ENCODE measurements at regions not wholly inside any gene's neighbourhood (a gene's known extent, or its start where the extent isn't known, plus 50 kb on each side); places are given as distances from the start of the nearest gene placed in this dataset.

GRCh38 chr6:154885214-154885613 is 109.9 kb upstream of the TIAM2 start:
- DNase-seq (ENCODE audit: low read depth in 1 of 2, low spot score in 1 of 2) = no peak

DNA sequence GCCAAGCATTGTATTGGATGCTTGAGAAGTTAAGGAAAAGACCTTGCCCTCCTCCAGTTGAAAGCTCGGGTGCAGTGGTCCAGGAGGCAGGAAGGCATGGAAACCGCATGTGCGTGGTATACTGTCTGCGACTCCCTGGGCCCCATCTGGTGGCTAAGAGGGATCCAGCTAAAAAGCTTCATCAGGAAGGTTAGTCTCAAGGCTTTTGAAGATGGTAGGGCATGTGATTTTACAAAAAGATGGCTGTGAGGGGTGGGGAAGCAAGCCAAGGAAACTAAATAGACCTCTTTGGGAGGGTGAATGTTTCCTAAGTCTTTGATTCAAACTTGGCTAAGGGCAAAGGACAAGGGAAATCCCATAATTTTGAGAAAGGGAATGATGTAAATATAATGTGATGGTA is 109.1 kb upstream of the TIAM2 start:
- DNase-seq (ENCODE audit: low read depth in 1 of 2, low spot score in 1 of 2) = no peak

GRCh38 chr6:154886471-154886870 is 108.6 kb upstream of the TIAM2 start:
- no peak for DNase-seq (ENCODE audit: low read depth in 1 of 2, low spot score in 1 of 2)

GRCh38 chr6:154887051-154887450 is 108.1 kb upstream of the TIAM2 start:
- no peak for DNase-seq (ENCODE audit: low read depth in 1 of 2, low spot score in 1 of 2)

- no peak for DNase-seq (ENCODE audit: low read depth in 1 of 2, low spot score in 1 of 2)
Measured at GRCh38 chr6:154888421-154889295, 106.5 kb upstream of the TIAM2 start.

- DNase-seq (ENCODE audit: low read depth in 1 of 2, low spot score in 1 of 2) = no peak
Measured at GRCh38 chr6:154890874-154891273, 104.2 kb upstream of the TIAM2 start.

DNA sequence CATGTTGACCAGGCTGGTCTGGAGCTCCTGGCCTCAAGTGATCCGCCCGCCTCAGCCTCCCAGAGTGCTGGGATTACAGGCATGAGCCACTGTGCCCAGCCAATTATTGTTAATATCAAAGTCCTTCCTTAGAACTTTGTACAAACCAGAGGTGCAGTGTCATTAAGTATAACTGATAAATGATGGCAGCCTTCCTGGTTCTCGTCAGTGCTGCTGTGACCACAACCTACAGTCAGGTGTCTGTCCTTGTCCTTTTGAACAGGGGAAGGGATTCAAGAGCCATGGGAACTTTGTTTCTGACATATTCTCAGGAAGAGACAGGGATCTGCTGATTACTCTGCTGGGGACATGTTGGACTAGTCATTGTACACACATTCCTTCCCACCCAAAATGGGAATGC is 103.2 kb upstream of the TIAM2 start:
- DNase-seq (ENCODE audit: low read depth in 1 of 2, low spot score in 1 of 2) = no peak

DNA sequence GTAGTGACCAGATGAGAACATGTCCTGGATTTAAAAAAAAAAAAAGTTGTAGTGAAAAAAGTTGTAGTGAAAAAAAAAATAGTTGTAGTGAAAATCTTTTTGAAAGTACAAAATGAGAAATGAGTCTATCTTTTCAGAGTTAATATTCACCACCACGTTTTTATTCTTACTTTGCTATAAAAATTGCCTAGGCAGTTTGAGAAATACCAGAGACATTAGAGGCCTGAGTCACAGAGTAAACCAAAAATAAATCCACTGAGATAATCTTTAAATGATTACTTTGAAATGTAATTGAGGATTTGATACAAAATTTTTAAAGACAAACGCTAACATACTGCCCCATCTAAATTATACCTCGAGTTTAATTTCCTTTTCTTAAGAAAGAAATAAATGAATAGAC is 101.2 kb upstream of the TIAM2 start:
- no peak for DNase-seq (ENCODE audit: low read depth in 1 of 2, low spot score in 1 of 2)

DNA sequence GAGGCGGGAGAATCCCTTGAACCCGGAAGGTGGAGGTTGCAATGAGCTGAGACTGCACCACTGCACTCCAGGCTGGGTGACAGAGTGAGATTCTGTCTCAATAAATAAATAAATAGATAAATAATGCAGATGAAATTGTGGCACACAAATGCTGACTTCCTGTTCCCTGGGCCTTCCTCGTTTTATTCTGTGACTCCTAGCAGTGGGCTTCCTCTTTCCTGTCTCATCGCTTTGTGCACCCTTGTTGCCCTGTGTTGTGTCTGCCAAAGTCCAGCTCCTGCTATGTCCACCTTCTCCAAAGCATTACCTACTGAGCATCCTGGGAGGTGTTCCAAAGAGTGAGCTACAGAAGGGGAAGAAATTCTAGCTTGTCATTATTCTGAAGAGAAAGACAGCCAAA is 100.2 kb upstream of the TIAM2 start:
- no peak for DNase-seq (ENCODE audit: low read depth in 1 of 2, low spot score in 1 of 2)

DNA sequence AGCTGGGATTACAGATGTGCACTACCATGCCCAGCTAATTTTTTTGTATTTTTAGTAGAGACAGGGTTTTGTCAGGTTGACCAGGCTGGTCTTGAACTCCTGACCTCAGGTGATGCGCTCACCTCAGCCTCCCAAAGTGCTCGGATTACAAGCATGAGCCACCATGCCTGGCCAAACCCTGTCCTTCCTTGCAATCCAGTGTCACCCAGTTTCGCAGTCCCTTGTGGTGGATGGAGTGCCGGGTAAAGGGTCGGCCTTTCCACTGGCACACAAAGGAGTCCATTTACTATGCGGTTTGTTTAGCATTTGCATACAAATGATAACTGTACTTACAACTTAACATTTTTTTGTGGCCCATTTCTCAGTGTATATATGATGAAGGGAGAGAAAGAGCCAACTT is 99.3 kb upstream of the TIAM2 start:
- DNase-seq (ENCODE audit: low read depth in 1 of 2, low spot score in 1 of 2) = no peak

DNA sequence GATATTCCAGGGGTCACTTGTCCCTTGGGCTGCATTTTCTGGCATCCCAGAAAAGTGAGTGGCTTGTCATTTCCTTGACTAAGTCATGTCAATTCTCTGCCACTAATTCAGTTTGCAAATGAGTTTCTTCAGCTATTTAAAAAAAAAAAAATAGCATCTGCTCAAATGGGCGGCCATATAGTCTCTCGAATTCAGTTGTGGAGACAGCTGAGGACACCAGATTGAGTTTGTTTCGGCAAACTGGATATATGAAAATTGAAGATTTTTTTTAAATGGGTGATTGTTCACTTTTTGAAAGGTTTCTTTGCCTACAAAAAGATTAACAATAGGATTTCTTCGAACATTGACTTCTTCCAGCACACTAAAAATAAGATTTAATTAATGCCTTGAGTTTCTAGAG is 96.3 kb upstream of the TIAM2 start:
- no peak for DNase-seq (ENCODE audit: low read depth in 1 of 2, low spot score in 1 of 2)

- DNase-seq (ENCODE audit: low read depth in 1 of 2, low spot score in 1 of 2) = no peak
Measured at GRCh38 chr6:154899824-154900463, 95.2 kb upstream of the TIAM2 start.

DNA sequence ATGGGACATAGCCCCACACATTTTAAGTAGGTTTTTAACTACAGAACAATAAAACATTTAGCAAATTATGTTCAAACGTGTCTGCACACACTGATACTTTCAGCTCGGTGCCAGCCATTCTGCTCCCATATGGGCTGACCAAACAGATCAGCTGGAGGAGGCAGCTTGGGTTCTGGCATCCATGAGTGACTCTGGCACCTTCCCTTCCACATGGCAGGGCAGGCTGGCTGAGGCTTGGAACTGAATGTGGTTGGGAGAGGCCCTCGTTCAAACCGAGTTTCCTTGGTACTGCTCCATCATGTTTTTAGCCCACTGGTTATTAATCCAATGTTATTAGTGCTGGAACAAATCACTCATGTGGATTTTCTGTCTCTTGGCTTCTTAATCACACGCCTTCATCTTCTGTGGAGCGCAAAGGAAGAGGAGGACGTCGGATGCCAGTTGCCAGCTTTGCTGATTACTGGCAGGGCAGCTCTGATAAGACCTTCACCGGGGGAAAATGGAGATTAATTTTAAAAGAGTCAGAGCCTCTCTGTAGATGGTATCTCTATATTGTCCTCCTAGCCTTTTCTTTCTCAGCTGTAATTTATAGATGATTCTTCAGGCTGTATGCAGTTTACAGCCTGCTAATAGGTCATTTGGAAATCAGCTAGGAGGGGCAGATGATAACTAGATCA is 93.1 kb upstream of the TIAM2 start:
- DNase-seq (ENCODE audit: low read depth in 1 of 2, low spot score in 1 of 2) = no peak

- no peak for DNase-seq (ENCODE audit: low read depth in 1 of 2, low spot score in 1 of 2)
Measured at GRCh38 chr6:154907291-154907690, 87.8 kb upstream of the TIAM2 start.

GRCh38 chr6:154908723-154909122 is 86.4 kb upstream of the TIAM2 start:
- no peak for DNase-seq (ENCODE audit: low read depth in 1 of 2, low spot score in 1 of 2)

DNA sequence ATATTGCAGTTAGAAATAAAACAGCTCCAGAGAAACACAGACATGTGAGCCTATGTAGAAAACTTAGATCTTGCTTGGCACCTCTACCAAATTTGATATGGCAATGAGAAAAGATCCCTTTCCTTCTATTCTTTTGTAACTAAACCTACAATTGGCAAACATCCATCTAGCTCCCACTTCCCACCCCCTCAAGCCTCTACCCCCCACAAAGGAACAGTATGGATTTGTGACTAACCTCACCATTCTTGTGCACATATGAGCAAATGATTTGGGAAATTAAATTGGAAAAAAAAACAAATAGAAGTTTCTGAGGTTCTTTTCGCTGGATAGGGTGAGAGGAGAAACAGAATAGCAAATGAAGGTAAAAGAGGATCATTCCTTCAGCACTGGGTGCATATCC is 85.8 kb upstream of the TIAM2 start:
- DNase-seq (ENCODE audit: low read depth in 1 of 2, low spot score in 1 of 2) = no peak

- DNase-seq (ENCODE audit: low read depth in 1 of 2, low spot score in 1 of 2) = no peak
Measured at GRCh38 chr6:154909821-154910220, 85.3 kb upstream of the TIAM2 start.

DNA sequence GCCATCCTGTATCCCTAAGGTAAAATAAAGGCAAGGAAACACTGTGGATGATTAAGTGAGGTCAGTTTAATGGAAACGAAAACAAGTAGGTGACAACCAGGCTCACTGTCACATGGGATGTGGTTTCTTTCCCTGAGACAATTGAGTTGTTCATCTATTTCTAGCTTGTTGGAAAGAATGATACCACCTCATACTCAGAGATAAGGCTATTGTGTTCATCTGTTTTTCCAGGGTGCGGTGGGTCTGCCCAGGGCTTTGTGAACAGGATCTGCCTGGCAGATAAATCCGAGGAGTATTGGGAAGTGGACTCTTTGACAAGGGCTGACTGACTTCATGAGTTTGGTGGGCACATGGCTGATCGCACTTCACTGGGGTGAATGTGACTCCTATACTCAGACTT is 80.8 kb upstream of the TIAM2 start:
- no peak for DNase-seq (ENCODE audit: low read depth in 1 of 2, low spot score in 1 of 2)

GRCh38 chr6:154916857-154917256 is 78.3 kb upstream of the TIAM2 start:
- no peak for DNase-seq (ENCODE audit: low read depth in 1 of 2, low spot score in 1 of 2)

DNA sequence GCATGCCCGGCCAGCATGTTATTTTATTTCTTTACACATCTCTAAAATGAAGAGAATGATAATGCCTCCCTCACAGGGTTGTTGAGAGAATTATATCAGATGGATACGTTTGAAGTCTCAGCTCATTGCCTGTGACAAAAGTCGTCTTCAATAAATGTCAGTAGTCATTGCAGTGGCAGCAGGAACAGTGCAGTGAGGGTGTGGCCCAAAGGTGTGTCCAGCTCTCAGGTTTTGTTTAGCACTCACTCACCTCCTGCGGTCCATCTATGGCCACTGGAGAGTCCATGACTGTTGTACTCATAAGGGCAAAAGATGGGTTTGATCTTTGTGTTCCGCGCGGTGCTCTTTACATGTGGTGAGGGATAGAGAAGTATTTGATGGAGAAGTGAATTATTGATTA is 77.2 kb upstream of the TIAM2 start:
- no peak for DNase-seq (ENCODE audit: low read depth in 1 of 2, low spot score in 1 of 2)

DNA sequence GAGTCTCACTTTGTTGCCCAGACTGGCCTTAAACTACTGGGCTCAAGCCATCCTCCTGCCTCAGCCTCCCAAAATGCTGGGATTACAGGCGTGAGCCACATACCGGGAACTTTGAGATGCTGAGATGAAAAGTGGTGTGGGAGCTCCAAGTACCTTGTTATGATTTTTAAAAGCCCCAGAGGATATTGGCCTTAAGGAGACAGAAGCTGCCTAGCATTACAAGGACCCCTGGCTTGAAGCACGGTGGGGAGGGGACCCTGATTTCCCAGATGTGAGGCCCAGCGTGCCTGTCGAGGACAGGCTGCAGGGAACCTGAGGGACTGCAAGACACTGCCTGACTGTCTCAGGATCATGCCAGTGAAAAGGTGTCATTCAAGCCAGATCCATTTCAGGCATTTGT is 75.3 kb upstream of the TIAM2 start:
- no peak for DNase-seq (ENCODE audit: low read depth in 1 of 2, low spot score in 1 of 2)

DNA sequence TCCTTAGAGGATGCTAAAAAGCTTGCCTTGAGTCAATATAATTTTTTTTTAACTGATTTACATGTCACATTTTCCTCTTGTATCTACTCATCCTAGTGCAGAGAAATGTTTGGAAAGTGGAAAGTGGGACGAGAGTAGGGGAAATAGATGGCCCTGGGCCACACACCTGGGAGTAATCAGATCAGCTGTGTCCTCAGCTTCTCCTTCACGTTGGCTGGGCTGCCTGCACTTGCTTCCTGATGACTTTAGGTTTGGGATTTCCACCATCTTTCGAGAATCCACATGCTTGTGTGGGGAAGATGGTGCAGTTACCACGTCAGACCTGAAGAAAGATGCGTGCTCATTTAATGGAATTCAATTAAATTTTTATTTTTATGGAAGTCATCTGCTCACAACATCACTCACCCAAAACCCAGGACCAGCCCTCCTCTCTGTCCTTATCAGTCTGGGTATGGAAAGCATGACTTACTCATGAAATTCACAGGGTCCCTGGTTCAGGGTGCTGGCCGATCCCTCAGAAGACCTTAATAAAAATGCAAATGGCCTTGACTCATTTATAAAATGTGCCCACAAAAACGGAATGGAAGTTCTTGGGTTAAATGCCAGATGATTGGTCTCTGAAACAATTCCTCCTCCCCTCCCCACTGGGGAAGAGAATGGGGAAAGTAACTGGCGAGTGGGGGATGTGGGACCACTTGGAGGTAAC is 74.5 kb upstream of the TIAM2 start:
- no peak for DNase-seq (ENCODE audit: low read depth in 1 of 2, low spot score in 1 of 2)

Data from activated CD4-positive, alpha-beta T cell treated with anti-CD3 and anti-CD28 coated beads, Interleukin-2, amount 50 U/mL, for 24 hours (primary cell).